ENCODE measurements at regions not wholly inside any gene's neighbourhood (a gene's known extent, or its start where the extent isn't known, plus 50 kb on each side); places are given as distances from the start of the nearest gene placed in this dataset.

DNA sequence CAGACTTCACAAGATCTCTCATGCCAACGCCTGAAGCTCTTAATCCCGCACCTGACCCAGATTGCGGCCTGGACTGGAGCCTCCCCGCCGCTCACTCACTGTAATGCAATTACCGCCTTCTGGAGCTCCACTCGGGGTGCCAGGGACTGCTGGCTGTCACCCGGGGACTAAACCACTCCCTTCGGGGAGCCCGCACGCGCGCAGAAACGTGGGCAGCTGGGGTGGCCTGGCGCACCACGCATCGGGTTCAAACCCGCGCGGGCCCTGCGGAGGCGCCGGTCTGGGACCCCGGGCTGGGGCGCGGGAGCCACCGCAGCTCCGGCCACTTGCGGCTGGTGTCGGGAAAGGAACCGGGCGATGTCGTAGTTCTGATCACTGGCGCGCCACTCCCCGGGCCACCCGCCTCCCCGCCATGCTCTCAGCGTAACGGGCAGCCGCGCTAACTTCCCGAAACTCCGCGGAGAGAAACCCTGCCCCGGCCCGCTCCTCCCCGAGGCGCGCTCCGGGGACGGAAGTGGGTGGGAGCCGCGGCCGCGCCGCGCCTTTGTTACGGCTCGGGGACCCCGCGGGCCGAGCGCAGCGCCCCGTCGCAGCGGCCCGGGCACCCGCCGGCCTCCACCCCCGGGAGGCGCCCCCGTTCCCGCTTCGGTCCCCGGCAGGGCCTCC, 100.3 kb upstream of the SVIL start:
- Histone ChIP-seq H3K79me2 (ENCODE audit: control insufficient read depth, insufficient read depth, low read length) (peaks cover 33% of the 10 kb centered on the region), H2AFZ (ENCODE audit: low read length) (peak overlapping the region; percentile 50)
- peak; percentile 45 to 56 for DNase-seq (ENCODE audit: low read depth in 2 of 2)

DNA sequence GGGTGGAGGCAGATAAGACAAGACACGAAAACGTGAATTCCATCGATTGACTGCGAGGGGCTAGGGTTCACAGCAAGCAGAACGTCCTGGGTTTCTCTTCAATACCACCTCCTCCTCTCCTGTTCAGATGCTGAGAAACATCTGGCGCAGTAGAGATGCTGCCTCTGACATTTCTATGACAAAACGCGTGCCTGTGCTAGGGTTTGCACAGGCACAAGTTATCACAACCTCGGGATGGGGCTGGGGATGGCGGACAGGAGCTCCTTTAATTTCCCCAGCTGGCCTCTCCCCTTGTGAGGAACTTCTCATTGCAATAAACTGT, 99.8 kb upstream of the SVIL start:
- Histone ChIP-seq H2AFZ (ENCODE audit: low read length) (no peak overlapping the region), H3K27me3 (ENCODE audit: control insufficient read depth, insufficient read depth, low read length) (no peaks in the 10 kb centered on the region), H3K79me2 (ENCODE audit: control insufficient read depth, insufficient read depth, low read length) (peaks cover 33% of the 10 kb centered on the region), H3K4me1 (ENCODE audit: control insufficient read depth, extremely low read depth, insufficient read depth, low read length) (no peaks in the 10 kb centered on the region), H3K4me2 (ENCODE audit: extremely low read depth, insufficient read depth, low read length) (peak overlapping the region; percentile 81), H3K36me3 (ENCODE audit: control insufficient read depth, insufficient read depth, low read length) (peaks cover 2% of the 10 kb centered on the region), H4K20me1 (ENCODE audit: control insufficient read depth, extremely low read depth, insufficient read depth, low read length) (no peaks in the 10 kb centered on the region), H3K9ac (ENCODE audit: insufficient read depth, low read length) (peak overlapping the region; percentile 84), H3K9me3 (ENCODE audit: control insufficient read depth, insufficient read depth, low read depth, low read length) (no peaks in the 10 kb centered on the region), H3K4me3 (replicated peaks in 1 of 4; ENCODE audit: control extremely low read depth in 1 of 4, insufficient read depth in 1 of 4, low read depth in 3 of 4, low read length in 4 of 4) (peak overlapping the region; percentile 67 to 93 (median 78)), H3K27ac (ENCODE audit: insufficient read depth, low read length) (peak overlapping the region; percentile 79)
- TF ChIP-seq, protein P1, sequence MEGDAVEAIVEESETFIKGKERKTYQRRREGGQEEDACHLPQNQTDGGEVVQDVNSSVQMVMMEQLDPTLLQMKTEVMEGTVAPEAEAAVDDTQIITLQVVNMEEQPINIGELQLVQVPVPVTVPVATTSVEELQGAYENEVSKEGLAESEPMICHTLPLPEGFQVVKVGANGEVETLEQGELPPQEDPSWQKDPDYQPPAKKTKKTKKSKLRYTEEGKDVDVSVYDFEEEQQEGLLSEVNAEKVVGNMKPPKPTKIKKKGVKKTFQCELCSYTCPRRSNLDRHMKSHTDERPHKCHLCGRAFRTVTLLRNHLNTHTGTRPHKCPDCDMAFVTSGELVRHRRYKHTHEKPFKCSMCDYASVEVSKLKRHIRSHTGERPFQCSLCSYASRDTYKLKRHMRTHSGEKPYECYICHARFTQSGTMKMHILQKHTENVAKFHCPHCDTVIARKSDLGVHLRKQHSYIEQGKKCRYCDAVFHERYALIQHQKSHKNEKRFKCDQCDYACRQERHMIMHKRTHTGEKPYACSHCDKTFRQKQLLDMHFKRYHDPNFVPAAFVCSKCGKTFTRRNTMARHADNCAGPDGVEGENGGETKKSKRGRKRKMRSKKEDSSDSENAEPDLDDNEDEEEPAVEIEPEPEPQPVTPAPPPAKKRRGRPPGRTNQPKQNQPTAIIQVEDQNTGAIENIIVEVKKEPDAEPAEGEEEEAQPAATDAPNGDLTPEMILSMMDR (conservative IDR thresholded peaks at IDR 0.05 in 1 of 2, IDR thresholded peaks at IDR 0.05 in 1 of 2; ENCODE audit: low read depth in 1 of 2, low read length in 2 of 2) = no peak
- TF ChIP-seq EZH2 (IDR thresholded peaks at IDR 0.05; ENCODE audit: low read length, missing control alignments) = no peak
- peak in 1 of 2 donors; percentile 36 for DNase-seq (ENCODE audit: low read depth in 2 of 2)

More for the DNA sequence above, 100.3 kb upstream of the SVIL start:
- H4K20me1 ChIP-seq (ENCODE audit: control insufficient read depth, extremely low read depth, insufficient read depth, low read length) = no peaks in the 10 kb centered on the region
- H3K4me3 ChIP-seq (replicated peaks in 1 of 4; ENCODE audit: control extremely low read depth in 1 of 4, insufficient read depth in 1 of 4, low read depth in 3 of 4, low read length in 4 of 4) = peak overlapping the region; percentile 67 to 93 (median 78)
- no peaks in the 10 kb centered on the region for H3K27me3 ChIP-seq (ENCODE audit: control insufficient read depth, insufficient read depth, low read length)
- no peaks in the 10 kb centered on the region for H3K9me3 ChIP-seq (ENCODE audit: control insufficient read depth, insufficient read depth, low read depth, low read length)
- H3K9ac ChIP-seq (ENCODE audit: insufficient read depth, low read length) = peak overlapping the region; percentile 84
- H3K36me3 ChIP-seq (ENCODE audit: control insufficient read depth, insufficient read depth, low read length) = peaks cover 2% of the 10 kb centered on the region
- H3K4me1 ChIP-seq (ENCODE audit: control insufficient read depth, extremely low read depth, insufficient read depth, low read length) = no peaks in the 10 kb centered on the region
- no peak for TF ChIP-seq EZH2 (IDR thresholded peaks at IDR 0.05; ENCODE audit: low read length, missing control alignments)
- TF ChIP-seq, protein P1 (conservative IDR thresholded peaks at IDR 0.05 in 1 of 2, IDR thresholded peaks at IDR 0.05 in 1 of 2; ENCODE audit: low read depth in 1 of 2, low read length in 2 of 2) = no peak
- peak overlapping the region; percentile 81 for H3K4me2 ChIP-seq (ENCODE audit: extremely low read depth, insufficient read depth, low read length)
- H3K27ac ChIP-seq (ENCODE audit: insufficient read depth, low read length) = peak overlapping the region; percentile 79

DNA sequence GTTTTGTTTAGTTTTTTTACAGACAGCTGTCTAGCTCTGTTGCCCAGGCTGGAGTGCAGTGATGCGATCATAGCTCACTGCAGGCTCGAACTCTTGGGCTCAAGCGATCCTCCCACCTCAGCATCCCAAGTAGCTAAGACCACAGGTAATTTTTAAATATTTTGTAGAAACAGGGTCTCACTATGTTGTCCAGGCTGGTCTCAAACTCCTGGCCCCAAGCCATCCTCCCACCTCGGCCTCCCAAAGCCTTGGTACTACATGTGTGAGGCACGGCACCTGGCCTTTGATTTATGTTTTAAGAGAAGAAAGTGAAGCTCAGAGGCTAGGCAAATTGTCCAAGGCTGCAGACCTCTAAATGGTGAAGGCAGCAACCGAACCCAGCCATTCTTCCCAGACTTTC, 98.6 kb upstream of the SVIL start:
- H3K27me3 ChIP-seq (ENCODE audit: control insufficient read depth, insufficient read depth, low read length) = no peaks in the 10 kb centered on the region
- no peaks in the 10 kb centered on the region for H3K9me3 ChIP-seq (ENCODE audit: control insufficient read depth, insufficient read depth, low read depth, low read length)
- DNase-seq (ENCODE audit: low read depth in 2 of 2) = no peak
- H3K4me3 ChIP-seq (replicated peaks in 1 of 4; ENCODE audit: control extremely low read depth in 1 of 4, insufficient read depth in 1 of 4, low read depth in 3 of 4, low read length in 4 of 4) = peak overlapping the region in 1 of 4 experiments; percentile 93
- H3K4me1 ChIP-seq (ENCODE audit: control insufficient read depth, extremely low read depth, insufficient read depth, low read length) = no peaks in the 10 kb centered on the region
- no peak overlapping the region for H3K9ac ChIP-seq (ENCODE audit: insufficient read depth, low read length)
- H3K4me2 ChIP-seq (ENCODE audit: extremely low read depth, insufficient read depth, low read length) = peak overlapping the region; percentile 8
- no peak for TF ChIP-seq EZH2 (IDR thresholded peaks at IDR 0.05; ENCODE audit: low read length, missing control alignments)
- TF ChIP-seq, protein P1 (conservative IDR thresholded peaks at IDR 0.05 in 1 of 2, IDR thresholded peaks at IDR 0.05 in 1 of 2; ENCODE audit: low read depth in 1 of 2, low read length in 2 of 2) = no peak
- H3K79me2 ChIP-seq (ENCODE audit: control insufficient read depth, insufficient read depth, low read length) = peaks cover 33% of the 10 kb centered on the region
- no peaks in the 10 kb centered on the region for H4K20me1 ChIP-seq (ENCODE audit: control insufficient read depth, extremely low read depth, insufficient read depth, low read length)
- peaks cover 2% of the 10 kb centered on the region for H3K36me3 ChIP-seq (ENCODE audit: control insufficient read depth, insufficient read depth, low read length)
- no peak overlapping the region for H3K27ac ChIP-seq (ENCODE audit: insufficient read depth, low read length)
- no peak overlapping the region for H2AFZ ChIP-seq (ENCODE audit: low read length)

Measured in fibroblast of lung (primary cell).